ENCODE measurements at regions not wholly inside any gene's neighbourhood (a gene's known extent, or its start where the extent isn't known, plus 50 kb on each side); places are given as distances from the start of the nearest gene placed in this dataset.

DNA sequence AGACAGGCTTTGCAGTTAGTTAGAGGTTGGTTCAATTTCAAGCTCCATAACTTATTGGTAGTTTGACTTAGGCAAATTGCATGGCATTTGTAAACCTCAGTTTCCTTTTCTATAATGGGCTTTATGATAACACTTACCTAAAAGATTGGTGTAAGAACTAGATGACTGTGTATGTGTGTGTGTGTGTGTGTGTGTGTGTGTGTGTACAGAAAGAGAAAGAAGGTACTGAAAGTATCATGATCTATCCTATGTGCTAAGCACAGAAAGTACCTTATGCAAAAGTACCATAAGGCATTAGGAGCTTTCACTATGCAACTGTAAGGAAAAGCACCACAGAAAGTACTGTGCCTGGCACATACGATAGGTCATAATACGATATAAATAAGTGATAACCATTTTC is 304.3 kb upstream of the KITLG start:
- Histone ChIP-seq H2BK120ac (ENCODE audit: low read depth, low read length) (no peak overlapping the region), H3K4me1 (ENCODE audit: control insufficient read depth, insufficient read depth, low read depth, low read length) (no peaks in the 10 kb centered on the region), H2BK15ac (ENCODE audit: low read depth, poor library complexity, severe bottlenecking) (no peak overlapping the region), H3K4me2 (ENCODE audit: low read length, poor library complexity, severe bottlenecking) (no peak overlapping the region), H2BK5ac (ENCODE audit: low read depth, low read length, poor library complexity, severe bottlenecking) (no peak overlapping the region), H4K91ac (ENCODE audit: low read length) (no peak overlapping the region), H3K9ac (ENCODE audit: low read length) (no peak overlapping the region), H3K14ac (ENCODE audit: low read length in 2 of 2) (no peak overlapping the region), H3K36me3 (ENCODE audit: control insufficient read depth in 1 of 2, insufficient read depth in 2 of 2, low read depth in 1 of 2, low read length in 2 of 2) (no peaks in the 10 kb centered on the region), H3K4ac (ENCODE audit: low read depth in 1 of 2, low read length in 2 of 2) (no peak overlapping the region), H3K79me1 (replicated peaks; ENCODE audit: low read length, poor library complexity, severe bottlenecking) (no peaks in the 10 kb centered on the region), H2BK12ac (ENCODE audit: low read length in 2 of 2) (no peak overlapping the region), H2AFZ (ENCODE audit: low read depth, low read length) (no peak overlapping the region), H3K23ac (ENCODE audit: low read length in 2 of 2) (no peak overlapping the region), H2AK5ac (ENCODE audit: low read length, severe bottlenecking) (no peak overlapping the region), H3K27ac (ENCODE audit: low read length, poor library complexity, severe bottlenecking) (no peak overlapping the region), H4K8ac (ENCODE audit: low read length) (no peak overlapping the region), H3K4me3 (ENCODE audit: insufficient read depth in 1 of 2, low read depth in 1 of 2, low read length in 2 of 2) (no peak overlapping the region), H3K27me3 (ENCODE audit: control insufficient read depth in 1 of 2, insufficient read depth in 1 of 2, low read length in 2 of 2) (no peaks in the 10 kb centered on the region), H3K18ac (ENCODE audit: low read depth in 1 of 2, low read length in 2 of 2) (no peak overlapping the region), H3K9me3 (ENCODE audit: control insufficient read depth, low read length) (no peaks in the 10 kb centered on the region)
- no peak for DNase-seq
- 95% methylated on average over 2 of the region's 2 CpGs for WGBS

DNA sequence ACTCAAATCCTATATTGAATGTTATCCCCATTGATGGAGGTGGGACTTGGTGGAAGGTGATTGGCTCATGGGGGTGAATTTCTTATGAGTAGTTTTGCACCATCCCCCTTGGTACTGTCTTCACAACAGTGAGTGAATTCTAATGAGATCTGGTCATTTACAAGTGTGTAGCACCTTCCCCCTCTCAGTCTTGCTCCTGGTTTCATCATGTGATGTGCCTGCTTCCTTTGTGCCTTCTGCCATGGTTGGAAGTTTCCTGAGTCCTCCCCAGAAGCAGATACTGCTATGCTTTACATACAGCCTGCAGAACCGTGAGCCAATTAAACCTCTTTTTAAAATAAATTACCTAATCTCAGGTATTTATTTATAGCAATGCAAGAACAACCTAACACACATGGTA is 302.4 kb upstream of the KITLG start:
- Histone ChIP-seq H3K14ac (ENCODE audit: low read length in 2 of 2) (no peak overlapping the region), H2AFZ (ENCODE audit: low read depth, low read length) (no peak overlapping the region), H3K4me1 (ENCODE audit: control insufficient read depth, insufficient read depth, low read depth, low read length) (no peaks in the 10 kb centered on the region), H3K4me2 (ENCODE audit: low read length, poor library complexity, severe bottlenecking) (no peak overlapping the region), H3K27me3 (ENCODE audit: control insufficient read depth in 1 of 2, insufficient read depth in 1 of 2, low read length in 2 of 2) (no peaks in the 10 kb centered on the region), H3K27ac (ENCODE audit: low read length, poor library complexity, severe bottlenecking) (no peak overlapping the region), H3K4me3 (ENCODE audit: insufficient read depth in 1 of 2, low read depth in 1 of 2, low read length in 2 of 2) (no peak overlapping the region), H3K4ac (ENCODE audit: low read depth in 1 of 2, low read length in 2 of 2) (no peak overlapping the region), H3K36me3 (ENCODE audit: control insufficient read depth in 1 of 2, insufficient read depth in 2 of 2, low read depth in 1 of 2, low read length in 2 of 2) (no peaks in the 10 kb centered on the region), H2BK5ac (ENCODE audit: low read depth, low read length, poor library complexity, severe bottlenecking) (no peak overlapping the region), H4K8ac (ENCODE audit: low read length) (no peak overlapping the region), H3K9me3 (ENCODE audit: control insufficient read depth, low read length) (no peaks in the 10 kb centered on the region), H2BK12ac (ENCODE audit: low read length in 2 of 2) (no peak overlapping the region), H2BK120ac (ENCODE audit: low read depth, low read length) (no peak overlapping the region), H3K23ac (ENCODE audit: low read length in 2 of 2) (no peak overlapping the region), H2BK15ac (ENCODE audit: low read depth, poor library complexity, severe bottlenecking) (no peak overlapping the region), H3K18ac (ENCODE audit: low read depth in 1 of 2, low read length in 2 of 2) (no peak overlapping the region), H3K9ac (ENCODE audit: low read length) (no peak overlapping the region), H4K91ac (ENCODE audit: low read length) (no peak overlapping the region), H3K79me1 (replicated peaks; ENCODE audit: low read length, poor library complexity, severe bottlenecking) (no peaks in the 10 kb centered on the region), H2AK5ac (ENCODE audit: low read length, severe bottlenecking) (no peak overlapping the region)
- no peak for DNase-seq
- 100% methylated on average over 1 of the region's 1 CpG for WGBS

DNA sequence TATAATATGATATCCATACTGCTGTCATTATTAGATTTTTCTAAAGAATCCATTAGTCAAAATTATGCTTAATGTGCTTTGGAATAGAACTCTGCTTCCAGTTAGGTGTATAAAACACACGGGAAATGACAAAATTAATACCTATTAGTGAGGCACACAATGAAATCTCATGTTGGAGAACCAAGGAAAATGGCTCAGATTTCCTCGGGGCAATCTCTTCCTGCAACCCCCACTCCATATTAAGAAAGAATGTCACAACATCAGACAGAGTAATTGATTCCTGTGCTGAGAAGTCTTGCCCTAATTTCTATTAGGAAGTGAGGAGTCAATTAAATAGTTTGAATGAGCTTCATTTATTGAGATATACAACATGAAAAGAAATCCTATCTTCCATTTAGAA is 299.8 kb upstream of the KITLG start:
- H3K4me3 ChIP-seq (ENCODE audit: insufficient read depth in 1 of 2, low read depth in 1 of 2, low read length in 2 of 2) = no peak overlapping the region
- no peak overlapping the region for H2AK5ac ChIP-seq (ENCODE audit: low read length, severe bottlenecking)
- H2BK12ac ChIP-seq (ENCODE audit: low read length in 2 of 2) = no peak overlapping the region
- no peak overlapping the region for H4K8ac ChIP-seq (ENCODE audit: low read length)
- no peak overlapping the region for H4K91ac ChIP-seq (ENCODE audit: low read length)
- H3K27me3 ChIP-seq (ENCODE audit: control insufficient read depth in 1 of 2, insufficient read depth in 1 of 2, low read length in 2 of 2) = no peaks in the 10 kb centered on the region
- H3K4ac ChIP-seq (ENCODE audit: low read depth in 1 of 2, low read length in 2 of 2) = no peak overlapping the region
- H2BK120ac ChIP-seq (ENCODE audit: low read depth, low read length) = no peak overlapping the region
- WGBS = 90% methylated on average over 1 of the region's 2 CpGs
- no peaks in the 10 kb centered on the region for H3K4me1 ChIP-seq (ENCODE audit: control insufficient read depth, insufficient read depth, low read depth, low read length)
- no peaks in the 10 kb centered on the region for H3K79me1 ChIP-seq (replicated peaks; ENCODE audit: low read length, poor library complexity, severe bottlenecking)
- no peak overlapping the region for H2BK15ac ChIP-seq (ENCODE audit: low read depth, poor library complexity, severe bottlenecking)
- no peak overlapping the region for H3K4me2 ChIP-seq (ENCODE audit: low read length, poor library complexity, severe bottlenecking)
- no peaks in the 10 kb centered on the region for H3K9me3 ChIP-seq (ENCODE audit: control insufficient read depth, low read length)
- H3K23ac ChIP-seq (ENCODE audit: low read length in 2 of 2) = no peak overlapping the region
- DNase-seq = no peak
- H3K18ac ChIP-seq (ENCODE audit: low read depth in 1 of 2, low read length in 2 of 2) = no peak overlapping the region
- no peak overlapping the region for H3K9ac ChIP-seq (ENCODE audit: low read length)
- H3K27ac ChIP-seq (ENCODE audit: low read length, poor library complexity, severe bottlenecking) = no peak overlapping the region
- H3K14ac ChIP-seq (ENCODE audit: low read length in 2 of 2) = no peak overlapping the region
- no peak overlapping the region for H2AFZ ChIP-seq (ENCODE audit: low read depth, low read length)
- H3K36me3 ChIP-seq (ENCODE audit: control insufficient read depth in 1 of 2, insufficient read depth in 2 of 2, low read depth in 1 of 2, low read length in 2 of 2) = no peaks in the 10 kb centered on the region
- no peak overlapping the region for H2BK5ac ChIP-seq (ENCODE audit: low read depth, low read length, poor library complexity, severe bottlenecking)

DNA sequence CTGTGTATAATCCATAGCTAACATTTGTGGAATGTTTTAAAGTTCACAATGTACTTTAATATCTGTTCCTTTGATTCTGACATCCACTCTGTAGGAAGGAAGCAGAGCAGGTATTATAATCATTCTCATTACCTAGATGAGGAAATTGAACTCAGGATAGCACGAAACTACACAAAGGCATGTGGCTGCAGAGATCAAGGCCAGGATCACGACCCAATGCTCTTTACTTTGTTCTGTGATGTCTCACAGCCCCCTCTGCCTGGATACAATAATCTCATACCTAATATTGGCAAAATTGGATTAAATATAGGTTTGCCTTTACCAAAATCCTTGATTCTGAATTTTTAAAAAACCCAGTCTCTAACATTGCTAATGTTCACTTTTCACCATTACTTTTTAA is 298.0 kb upstream of the KITLG start:
- no peak overlapping the region for H4K8ac ChIP-seq (ENCODE audit: low read length)
- H3K79me1 ChIP-seq (replicated peaks; ENCODE audit: low read length, poor library complexity, severe bottlenecking) = no peaks in the 10 kb centered on the region
- no peaks in the 10 kb centered on the region for H3K27me3 ChIP-seq (ENCODE audit: control insufficient read depth in 1 of 2, insufficient read depth in 1 of 2, low read length in 2 of 2)
- H2BK15ac ChIP-seq (ENCODE audit: low read depth, poor library complexity, severe bottlenecking) = no peak overlapping the region
- no peak overlapping the region for H2BK12ac ChIP-seq (ENCODE audit: low read length in 2 of 2)
- H2BK5ac ChIP-seq (ENCODE audit: low read depth, low read length, poor library complexity, severe bottlenecking) = no peak overlapping the region
- no peak overlapping the region for H2BK120ac ChIP-seq (ENCODE audit: low read depth, low read length)
- no peaks in the 10 kb centered on the region for H3K4me1 ChIP-seq (ENCODE audit: control insufficient read depth, insufficient read depth, low read depth, low read length)
- no peaks in the 10 kb centered on the region for H3K36me3 ChIP-seq (ENCODE audit: control insufficient read depth in 1 of 2, insufficient read depth in 2 of 2, low read depth in 1 of 2, low read length in 2 of 2)
- H3K4me3 ChIP-seq (ENCODE audit: insufficient read depth in 1 of 2, low read depth in 1 of 2, low read length in 2 of 2) = no peak overlapping the region
- H3K9me3 ChIP-seq (ENCODE audit: control insufficient read depth, low read length) = no peaks in the 10 kb centered on the region
- no peak overlapping the region for H4K91ac ChIP-seq (ENCODE audit: low read length)
- H3K9ac ChIP-seq (ENCODE audit: low read length) = no peak overlapping the region
- no peak overlapping the region for H2AFZ ChIP-seq (ENCODE audit: low read depth, low read length)
- no peak overlapping the region for H3K4ac ChIP-seq (ENCODE audit: low read depth in 1 of 2, low read length in 2 of 2)
- H3K14ac ChIP-seq (ENCODE audit: low read length in 2 of 2) = no peak overlapping the region
- DNase-seq = no peak
- 94% methylated on average over 2 of the region's 2 CpGs for WGBS
- H3K27ac ChIP-seq (ENCODE audit: low read length, poor library complexity, severe bottlenecking) = no peak overlapping the region
- H3K23ac ChIP-seq (ENCODE audit: low read length in 2 of 2) = no peak overlapping the region
- no peak overlapping the region for H3K18ac ChIP-seq (ENCODE audit: low read depth in 1 of 2, low read length in 2 of 2)
- H3K4me2 ChIP-seq (ENCODE audit: low read length, poor library complexity, severe bottlenecking) = no peak overlapping the region
- H2AK5ac ChIP-seq (ENCODE audit: low read length, severe bottlenecking) = no peak overlapping the region
